GM12873 (cell line): ENCODE measurements at regions not wholly inside any gene's neighbourhood (a gene's known extent, or its start where the extent isn't known, plus 50 kb on each side); places are given as distances from the start of the nearest gene placed in this dataset.

Experiments
- CTCF ChIP-seq: IDR thresholded peaks from 2 replicates; pipeline ENCODE4 v1.5.1; 2012; ENCODE audit warnings: low read depth, mild to moderate bottlenecking, moderate library complexity, low read length, control low read depth; ENCODE audit not compliant: insufficient read depth; ENCODE audit errors: missing control alignments

GRCh38 chr6:49225471-49225870 is 237.6 kb downstream of the MMUT start:
- no peak for TF ChIP-seq CTCF

DNA sequence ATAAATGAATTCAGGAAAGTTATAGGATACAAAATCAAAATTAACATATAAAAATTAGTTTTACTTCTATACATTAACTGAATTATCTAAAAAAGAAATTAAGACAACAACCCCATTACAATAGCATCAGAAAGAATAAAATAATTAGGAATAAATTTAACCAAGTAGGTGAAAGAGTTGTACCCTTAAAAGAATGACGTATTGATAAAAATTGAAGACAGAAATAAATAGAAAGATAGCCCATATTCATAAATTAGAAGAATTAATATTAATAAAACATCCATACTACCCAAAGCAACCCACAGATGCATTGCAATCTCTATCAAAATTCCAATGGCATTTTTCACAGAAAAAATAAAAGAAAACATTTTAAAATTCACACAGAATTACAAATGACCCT is 242.8 kb downstream of the MMUT start:
- no peak for TF ChIP-seq CTCF

DNA sequence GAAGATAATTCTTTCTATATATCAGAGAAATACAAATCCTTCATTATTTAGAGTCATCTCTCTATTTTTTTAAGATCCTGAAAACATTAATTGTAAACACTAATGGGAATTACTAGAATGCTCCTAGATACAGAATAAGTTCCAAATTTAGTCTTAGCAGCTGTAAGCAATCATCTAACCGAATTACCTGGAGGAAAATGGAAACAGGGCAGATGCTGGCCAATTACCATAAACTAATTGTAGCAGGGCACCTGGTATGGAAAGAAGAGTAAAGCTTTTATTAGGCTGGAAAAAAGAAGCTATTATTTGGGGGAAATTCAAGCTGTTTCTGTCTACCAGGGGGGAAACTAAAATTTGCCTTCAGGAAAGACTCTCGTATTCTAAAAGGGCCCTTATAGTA is 257.5 kb downstream of the MMUT start:
- TF ChIP-seq CTCF, result no peak

DNA sequence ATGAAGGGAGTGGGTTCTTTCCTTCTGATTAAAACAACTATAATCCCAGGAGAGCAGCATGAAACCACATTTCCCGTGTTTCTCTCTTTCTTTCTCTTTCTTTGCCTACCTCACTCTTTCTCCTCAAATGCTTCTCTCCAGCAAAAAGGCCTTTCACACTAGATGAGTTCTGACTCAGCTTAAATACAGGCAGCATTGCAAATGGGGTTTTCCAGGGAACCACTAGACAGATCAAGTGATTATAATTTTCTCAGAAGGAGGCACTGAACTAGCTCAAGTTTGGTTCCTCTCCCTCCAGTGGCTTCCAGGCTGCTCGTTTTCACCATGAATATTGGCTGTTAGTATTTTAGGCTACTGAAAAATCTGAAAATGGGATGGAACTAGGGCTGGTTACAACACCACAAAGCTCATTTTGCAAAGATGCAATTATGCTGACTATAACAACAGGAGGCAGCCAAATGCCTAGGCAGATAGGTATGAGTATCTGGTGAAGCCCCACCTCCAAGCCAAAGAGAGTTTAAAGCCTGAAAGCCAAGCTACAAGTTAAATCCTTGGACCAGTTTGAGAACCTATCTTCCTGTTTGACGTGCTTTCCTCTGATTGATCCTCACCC is 260.0 kb downstream of the MMUT start:
- TF ChIP-seq CTCF, result no peak

DNA sequence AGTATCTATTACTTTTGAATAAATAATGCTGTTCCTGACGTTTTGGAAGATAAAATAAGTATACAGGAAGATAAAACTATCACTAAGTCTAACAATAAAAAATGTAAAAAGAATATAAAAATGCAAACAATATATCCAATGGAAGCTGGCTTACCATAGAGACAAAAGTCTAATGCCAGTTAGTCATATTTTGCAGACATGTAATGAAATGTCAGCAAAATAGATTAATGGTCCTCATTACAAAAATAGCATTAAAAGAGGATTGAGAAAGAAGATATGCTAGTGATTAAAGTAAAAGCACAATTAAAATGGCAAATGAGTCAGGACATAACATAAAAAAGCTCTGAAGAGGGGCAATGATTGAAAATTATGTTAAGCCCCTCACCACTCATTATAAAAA is 265.0 kb downstream of the MMUT start:
- TF ChIP-seq CTCF, result no peak

- no peak for TF ChIP-seq CTCF
These were observed 307.7 kb downstream of the MMUT start for GRCh38 chr6:49155316-49155715.

- no peak for TF ChIP-seq CTCF
These were observed 311.1 kb downstream of the MMUT start for GRCh38 chr6:49151957-49152356.

GRCh38 chr6:49151461-49151860 is 311.6 kb downstream of the MMUT start:
- no peak for TF ChIP-seq CTCF
